ENCODE measurements at regions not wholly inside any gene's neighbourhood (a gene's known extent, or its start where the extent isn't known, plus 50 kb on each side); places are given as distances from the start of the nearest gene placed in this dataset.

DNA sequence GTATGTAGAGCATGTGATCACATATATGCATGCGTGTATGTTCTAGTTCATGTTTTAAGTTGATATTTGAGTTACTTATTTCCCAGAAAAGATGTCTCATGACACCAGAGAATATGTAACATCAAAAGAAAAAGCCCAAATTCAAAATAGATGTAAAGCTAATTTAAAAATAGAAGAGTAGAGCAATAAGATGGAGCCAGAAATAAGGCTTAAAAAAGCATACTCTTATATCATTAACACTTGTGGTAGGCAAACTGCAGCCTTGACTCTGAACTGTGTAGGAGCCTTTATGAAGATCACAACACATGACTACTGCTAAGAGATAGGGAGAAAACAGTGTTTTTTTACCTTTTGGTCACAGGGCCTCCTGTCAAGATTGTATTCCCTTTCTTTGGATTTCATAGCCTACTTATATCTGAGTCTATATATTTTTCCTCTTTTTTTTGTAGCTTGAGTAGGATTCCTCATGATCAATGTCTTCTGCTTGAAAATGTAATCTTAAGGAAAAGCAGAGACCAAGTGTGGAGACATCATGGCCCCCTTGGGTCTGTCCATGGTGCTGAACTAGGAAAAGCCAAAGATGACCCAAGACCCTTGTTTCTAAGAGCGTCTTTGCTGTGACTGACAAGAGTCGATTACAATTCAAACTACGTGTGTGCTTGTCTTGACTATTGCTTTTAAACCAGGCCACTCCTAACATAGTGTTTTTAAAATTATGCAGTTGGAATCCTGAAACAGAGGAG lies 390.4 kb downstream of the SHISA9 start:
- DNase-seq, result no peak

- DNase-seq, result no peak
Measured at GRCh38 chr16:13296206-13296605, 394.8 kb downstream of the SHISA9 start.

GRCh38 chr16:13298666-13299065 lies 397.3 kb downstream of the SHISA9 start:
- DNase-seq, result no peak

GRCh38 chr16:13300066-13300840 lies 398.9 kb downstream of the SHISA9 start:
- DNase-seq, result no peak

DNA sequence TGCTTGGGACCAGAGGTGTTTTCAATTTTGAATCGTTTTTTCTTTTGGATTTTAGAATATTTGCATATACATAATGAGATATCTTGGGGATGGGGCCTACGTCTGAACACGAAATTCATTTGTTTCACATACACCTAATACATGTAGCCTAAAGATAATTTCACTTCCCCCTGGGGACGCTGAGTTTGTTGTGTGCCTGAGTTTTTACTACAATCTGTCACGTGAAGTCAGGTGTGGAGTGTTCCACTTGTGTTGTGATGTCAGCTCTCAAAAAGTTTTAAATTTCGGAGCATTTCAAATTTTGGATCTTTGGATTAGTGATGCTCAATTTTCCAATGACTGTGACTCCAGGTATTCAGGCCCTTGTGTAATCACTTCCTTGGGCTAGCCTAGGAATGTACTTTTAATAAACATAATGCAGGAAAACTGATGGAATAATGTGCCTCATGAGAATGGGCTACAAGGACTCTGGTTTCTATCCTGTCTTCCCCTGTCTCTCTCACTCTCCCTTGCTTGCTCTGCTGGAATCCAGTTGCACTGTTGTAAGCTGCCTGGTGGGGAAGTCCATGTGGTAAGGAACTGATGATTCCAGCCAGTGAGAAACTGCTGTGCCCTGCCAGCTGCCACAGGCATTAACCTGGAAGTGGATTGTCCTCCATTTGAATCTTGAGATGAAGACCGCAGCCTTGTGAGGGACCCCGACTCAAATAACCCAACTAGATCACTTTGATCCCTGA lies 403.8 kb downstream of the SHISA9 start:
- DNase-seq, result no peak

DNA sequence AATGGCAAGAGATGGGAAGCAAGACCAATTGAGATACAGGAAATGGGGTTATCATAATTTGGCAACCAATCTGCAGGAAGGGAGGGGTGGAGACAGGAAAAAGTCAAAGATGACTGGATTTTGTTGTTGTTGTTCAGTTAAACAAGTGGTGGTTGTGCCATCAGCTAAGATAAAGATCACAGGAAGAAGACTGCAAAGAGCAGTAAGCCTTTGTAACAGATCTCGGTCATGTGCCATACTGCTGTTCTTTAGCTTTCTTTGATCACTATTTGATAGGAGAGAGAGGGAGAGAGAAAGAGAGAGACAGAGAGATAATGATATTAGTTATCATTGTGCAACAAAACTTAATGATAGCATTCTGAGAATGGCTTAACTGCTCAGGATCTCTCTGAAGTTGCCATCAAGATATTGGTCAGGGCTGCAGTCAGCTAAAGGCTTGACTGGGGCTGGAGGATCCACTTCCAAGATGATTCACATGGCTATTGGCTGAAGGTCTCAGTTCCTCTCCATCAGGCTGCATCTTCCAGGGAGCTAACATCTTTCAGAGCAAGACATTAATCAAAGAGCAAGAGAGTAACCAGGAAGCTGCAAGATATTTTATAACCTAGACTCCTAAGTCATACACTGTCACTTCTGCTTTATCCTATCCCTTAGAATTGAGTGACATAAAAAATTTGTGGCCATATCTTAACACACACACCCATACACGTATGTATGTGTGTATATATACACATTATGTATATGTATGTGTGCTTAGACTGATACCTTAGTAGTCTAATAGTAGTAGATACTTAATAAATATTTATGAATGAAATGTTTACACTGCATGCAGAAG lies 405.0 kb downstream of the SHISA9 start:
- no peak for DNase-seq

GRCh38 chr16:13307255-13307654 lies 405.9 kb downstream of the SHISA9 start:
- no peak for DNase-seq

DNA sequence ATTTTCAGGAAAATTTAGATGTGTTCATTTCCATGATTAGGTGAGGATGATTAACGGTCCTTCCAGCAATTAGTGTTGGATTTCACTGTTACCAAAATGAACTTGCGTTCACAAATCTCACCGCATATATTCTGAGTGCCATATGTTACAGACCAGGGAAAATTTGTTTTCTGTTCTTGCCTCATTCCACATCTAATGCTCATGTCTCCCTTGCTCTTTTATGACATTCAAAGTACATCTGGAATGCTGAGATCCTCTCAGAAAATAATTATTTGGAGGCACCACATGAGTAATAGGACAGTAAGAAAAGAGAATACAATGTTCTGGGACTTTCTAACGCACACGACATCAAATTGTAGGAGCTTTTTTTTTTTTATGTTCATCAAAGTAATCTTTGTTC lies 406.5 kb downstream of the SHISA9 start:
- no peak for DNase-seq

GRCh38 chr16:13312063-13312462 lies 410.7 kb downstream of the SHISA9 start:
- DNase-seq, result no peak

DNA sequence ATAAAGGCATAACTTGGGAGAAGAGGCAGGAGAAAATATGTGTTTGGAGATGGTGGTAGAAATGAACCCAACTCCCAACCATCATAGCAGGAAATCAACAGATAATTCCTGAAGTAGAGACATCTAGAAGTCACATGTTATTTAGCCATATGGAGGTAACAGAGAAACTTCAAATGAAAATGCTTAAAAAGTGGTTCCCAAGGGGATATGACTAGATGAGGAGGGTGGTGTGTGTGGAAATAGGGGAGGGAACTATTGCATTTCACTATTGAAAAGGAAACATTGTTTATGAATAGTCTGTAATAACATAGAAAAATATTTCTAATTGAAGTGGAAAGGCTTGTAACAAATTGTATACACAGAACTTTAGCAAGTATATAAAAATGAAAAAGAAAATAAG lies 412.0 kb downstream of the SHISA9 start:
- DNase-seq, result no peak

DNA sequence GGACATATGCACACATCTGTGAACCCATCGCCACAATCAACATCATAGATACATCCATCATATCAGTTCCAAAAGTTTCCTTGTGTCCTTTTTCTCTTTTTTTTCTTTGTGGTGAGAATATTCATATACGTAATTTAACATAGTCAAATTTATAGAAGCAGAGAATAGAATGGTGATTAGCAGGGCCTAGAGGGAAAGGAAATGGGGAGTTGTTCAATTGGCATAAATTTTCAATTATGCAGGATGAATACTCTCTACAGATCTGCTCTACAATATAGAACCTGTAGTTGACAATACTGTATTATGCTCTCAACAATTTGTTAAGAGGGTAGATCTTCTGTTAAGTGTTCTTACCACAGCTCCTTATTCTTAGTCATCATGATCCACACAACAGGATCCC lies 413.2 kb downstream of the SHISA9 start:
- DNase-seq, result no peak

- DNase-seq, result no peak
Measured at GRCh38 chr16:13315642-13316427, 414.4 kb downstream of the SHISA9 start.

- DNase-seq, result no peak
Measured at GRCh38 chr16:13322336-13322735, 420.9 kb downstream of the SHISA9 start.

GRCh38 chr16:13324851-13325250 lies 423.5 kb downstream of the SHISA9 start:
- no peak for DNase-seq

GRCh38 chr16:13325396-13325795 lies 424.0 kb downstream of the SHISA9 start:
- no peak for DNase-seq

GRCh38 chr16:13331918-13332317 lies 430.5 kb downstream of the SHISA9 start:
- no peak for DNase-seq

- no peak for DNase-seq
Measured at GRCh38 chr16:13332713-13333255, 431.4 kb downstream of the SHISA9 start.

DNA sequence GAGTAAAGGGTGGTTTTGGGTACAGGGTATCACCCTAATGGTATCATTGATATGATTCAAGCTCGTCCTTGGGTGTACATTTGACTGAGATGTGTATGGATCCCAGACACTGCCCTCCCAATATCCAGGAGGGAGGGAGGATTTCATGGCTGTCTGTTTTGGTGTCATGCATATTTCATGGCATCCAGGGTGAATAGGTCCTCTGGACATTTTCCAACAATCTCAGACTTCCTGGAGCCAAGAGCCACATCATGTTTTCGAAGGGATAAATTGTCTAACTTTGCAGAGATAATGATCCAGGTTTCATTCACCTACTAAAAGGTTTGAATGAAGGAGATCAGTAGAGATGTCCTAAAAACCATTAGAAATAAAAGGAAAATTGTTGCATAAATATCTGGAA lies 431.9 kb downstream of the SHISA9 start:
- DNase-seq, result no peak

- DNase-seq, result no peak
Measured at GRCh38 chr16:13335879-13336278, 434.5 kb downstream of the SHISA9 start.

DNA sequence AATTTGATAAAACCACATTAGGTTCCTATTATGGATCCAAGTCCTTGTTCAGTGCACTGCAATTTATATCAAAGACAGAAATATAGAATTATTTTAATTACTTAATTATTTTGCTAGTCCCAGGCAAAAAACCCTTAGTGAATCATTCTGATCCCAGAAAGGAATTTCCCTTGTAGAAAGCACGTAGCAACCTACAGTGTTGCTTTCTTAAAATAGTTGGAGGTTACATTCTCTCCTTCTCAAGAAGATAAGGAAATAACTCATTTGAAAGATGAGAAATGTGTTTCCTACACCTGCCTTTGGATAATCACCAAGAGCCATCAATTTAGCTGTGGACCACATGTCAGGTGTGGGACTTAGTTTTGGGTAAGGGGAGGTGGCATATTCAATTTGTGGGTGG lies 434.9 kb downstream of the SHISA9 start:
- no peak for DNase-seq
